Cardiac septum (tissue), 1 donor: ENCODE measurements at regions not wholly inside any gene's neighbourhood (a gene's known extent, or its start where the extent isn't known, plus 50 kb on each side); places are given as distances from the start of the nearest gene placed in this dataset.

ENCODE experiments used
- DNase-seq: peaks from one replicate; pipeline ENCODE4 v3.0.0-alpha.2; 2020; ENCODE audit warnings: low spot score
- intact Hi-C: fragments of 100-400 bp; cut with DNase I; formaldehyde crosslinking; loops from one replicate; pipeline ENCODE4 v1.14.0; 2022
- donor health status: DM: no; HTN: no; CAD: no.

DNA sequence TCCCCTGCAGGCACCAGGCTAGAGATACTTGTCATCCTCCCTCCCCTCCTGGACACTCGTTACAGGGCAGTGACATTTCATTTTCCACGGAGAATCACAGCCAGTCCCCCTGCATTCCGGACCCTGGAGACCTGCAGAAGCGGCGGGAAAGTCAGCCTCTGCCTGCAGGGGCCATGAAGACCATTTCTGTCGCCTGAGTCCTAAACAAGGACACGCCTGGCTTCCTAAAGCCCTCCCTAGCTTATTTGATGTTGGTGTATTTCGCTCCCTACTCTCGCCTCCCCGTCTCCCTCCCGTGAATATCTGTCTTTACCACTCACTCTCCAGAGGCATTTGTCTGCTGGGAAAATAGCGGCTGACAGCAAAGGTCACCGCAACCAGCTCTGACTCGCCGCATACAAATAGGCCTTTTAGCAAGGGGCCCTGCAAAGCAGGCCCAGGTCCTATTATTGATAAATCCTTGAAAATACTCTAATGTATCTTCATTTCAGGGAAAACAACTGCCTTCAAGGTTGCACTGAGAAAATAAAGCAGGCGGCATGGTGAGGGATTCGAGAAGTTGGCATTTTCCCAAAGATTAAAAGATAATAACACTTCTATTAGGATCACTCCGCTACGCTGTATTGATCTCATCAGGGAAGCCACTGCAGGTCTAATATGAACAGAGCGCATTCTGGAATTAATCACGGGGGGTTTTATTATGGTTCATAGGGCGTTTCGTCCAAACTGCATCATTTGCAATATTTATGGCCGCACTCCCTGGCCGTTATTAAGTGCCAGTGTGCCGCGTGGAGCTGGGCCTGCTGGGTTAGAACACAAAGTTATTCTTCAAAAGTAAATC, 447.1 kb upstream of the CDH5 start:
- intact Hi-C loops: no loop called here
- DNase-seq: no peak

DNA sequence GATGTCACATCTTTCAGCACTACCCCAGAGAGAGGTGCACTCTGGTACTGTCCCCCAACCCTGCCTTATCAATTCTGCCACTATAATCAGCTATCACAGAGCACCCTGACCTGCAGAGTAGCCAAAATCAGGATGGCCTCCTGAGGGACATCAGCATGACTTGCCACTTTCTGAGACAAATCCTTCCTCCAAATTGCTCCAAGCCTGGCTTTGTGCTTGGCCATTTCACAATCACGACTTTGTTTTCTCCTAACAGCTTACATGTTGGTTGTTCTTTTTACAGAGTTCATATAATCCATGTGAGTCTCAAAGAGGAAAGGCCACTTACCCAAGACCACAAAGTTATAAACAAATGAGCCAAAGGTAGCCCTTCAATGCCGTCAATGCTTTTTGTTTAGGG, 449.0 kb upstream of the CDH5 start:
- no peak for DNase-seq
- intact Hi-C loops: no loop called here

DNA sequence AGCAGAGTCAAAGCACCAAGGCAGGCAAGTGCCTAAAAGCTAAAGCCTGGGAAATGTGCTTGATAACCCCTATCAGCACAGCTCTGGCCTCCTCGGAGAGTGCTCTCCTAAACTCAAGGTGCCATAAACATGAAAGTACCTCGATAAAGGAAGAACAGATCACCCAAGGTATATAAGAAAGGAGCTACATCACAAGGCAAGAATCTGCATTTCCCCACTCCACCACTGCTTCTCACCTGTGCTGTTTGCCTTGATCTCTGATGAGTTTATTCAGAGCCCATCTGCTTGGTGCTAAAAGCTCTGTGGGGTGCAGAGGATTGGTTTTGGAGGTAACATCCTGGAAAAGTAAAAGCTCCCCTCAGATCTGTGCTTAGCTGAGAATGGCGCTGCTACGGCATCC, 449.5 kb upstream of the CDH5 start:
- no peak for DNase-seq
- intact Hi-C loops: no loop called here

DNA sequence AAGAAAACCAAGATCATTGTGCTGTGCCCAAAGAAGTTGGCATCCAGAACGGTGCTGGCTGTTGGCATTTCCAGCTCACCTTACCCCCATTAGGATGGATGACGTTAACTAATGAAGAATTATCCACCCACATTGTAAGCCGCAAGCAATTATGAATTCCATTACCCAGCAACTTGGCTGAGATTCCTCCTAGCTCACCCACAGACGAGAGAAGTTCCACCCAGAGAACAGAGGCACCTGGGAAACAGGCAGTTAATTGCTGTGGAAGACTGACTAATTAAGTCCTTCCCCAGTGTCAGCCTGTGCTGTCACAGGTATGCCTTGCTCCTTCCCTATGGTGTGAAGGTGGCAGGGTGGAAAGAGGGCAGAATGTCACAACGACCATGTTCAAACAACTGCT, 456.2 kb upstream of the CDH5 start:
- intact Hi-C loops: no loop called here
- no peak for DNase-seq

DNA sequence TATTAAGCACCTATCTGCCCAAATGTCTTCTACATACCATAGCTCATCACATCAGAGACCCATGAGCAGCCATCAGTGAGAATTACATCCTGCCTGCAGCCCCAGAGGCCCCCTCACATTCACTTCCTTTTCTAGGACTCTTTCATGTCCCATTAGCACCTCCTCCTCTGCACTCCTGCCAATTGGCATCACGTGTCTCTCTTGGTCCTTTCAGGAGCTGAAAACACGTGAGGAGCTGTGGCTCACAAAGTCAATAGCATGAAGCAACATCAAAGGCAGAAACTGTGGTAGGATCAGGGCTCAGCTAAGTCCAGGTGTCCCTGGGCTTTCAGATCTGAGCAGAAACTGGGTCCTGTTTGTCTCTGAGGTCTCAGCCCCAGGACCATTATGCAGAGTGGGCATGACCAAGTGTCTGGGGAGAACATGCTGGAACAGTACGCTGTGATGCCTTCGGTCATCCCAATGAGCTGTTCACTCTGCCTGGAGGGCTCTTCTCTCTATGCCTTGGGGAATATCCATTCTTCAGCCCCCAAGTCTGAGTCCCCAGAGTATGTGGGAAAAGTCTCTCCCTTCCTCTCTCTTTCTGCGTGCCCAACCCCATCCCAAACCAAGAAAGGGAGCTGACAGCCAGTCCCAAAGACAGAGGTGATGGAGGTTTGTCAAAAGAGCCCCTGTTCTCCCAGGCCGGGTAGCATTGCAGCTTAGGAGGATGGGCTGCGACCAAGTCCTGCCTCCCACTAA, 457.0 kb upstream of the CDH5 start:
- DNase-seq: no peak
- intact Hi-C loops: no loop called here

DNA sequence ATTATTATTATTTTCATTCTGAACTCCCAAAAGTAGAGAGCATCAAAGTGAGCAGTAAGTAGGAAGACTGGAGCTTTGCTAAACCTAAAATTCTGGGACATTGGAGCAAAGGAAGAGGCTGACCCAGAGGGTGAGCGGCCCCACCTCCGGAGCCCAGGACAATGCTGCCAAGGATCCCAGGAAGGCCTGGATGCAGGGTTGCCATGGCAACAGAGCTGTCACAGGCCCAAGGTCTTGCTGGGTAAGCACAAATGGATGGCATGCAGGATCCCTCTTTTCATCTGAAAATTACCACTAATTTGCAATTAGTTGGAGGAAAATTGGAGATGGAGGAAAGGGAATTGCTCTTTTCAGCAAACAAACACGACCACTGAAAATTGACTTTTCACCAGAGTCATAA, 457.9 kb upstream of the CDH5 start:
- DNase-seq: no peak
- intact Hi-C loops: no loop called here

DNA sequence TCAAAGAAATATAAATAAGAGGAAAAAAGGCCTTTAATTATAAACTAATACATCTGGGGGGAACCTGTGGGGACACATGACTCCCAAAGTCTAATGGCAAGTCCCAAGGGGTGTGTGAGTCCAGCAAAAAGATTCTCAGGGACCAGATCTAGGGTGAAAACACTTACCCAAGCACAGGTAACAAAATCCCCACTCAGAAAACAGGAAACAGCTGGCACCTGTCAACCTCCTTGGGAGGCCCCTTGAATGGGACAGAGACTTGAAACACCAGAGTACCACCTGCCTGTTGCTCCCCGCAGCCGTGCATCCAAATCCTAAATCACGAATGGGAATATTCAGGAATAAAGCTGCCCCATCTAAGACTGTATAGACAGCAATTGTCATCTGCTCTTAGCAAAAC, 461.2 kb upstream of the CDH5 start:
- intact Hi-C loops: no loop called here
- no peak for DNase-seq

DNA sequence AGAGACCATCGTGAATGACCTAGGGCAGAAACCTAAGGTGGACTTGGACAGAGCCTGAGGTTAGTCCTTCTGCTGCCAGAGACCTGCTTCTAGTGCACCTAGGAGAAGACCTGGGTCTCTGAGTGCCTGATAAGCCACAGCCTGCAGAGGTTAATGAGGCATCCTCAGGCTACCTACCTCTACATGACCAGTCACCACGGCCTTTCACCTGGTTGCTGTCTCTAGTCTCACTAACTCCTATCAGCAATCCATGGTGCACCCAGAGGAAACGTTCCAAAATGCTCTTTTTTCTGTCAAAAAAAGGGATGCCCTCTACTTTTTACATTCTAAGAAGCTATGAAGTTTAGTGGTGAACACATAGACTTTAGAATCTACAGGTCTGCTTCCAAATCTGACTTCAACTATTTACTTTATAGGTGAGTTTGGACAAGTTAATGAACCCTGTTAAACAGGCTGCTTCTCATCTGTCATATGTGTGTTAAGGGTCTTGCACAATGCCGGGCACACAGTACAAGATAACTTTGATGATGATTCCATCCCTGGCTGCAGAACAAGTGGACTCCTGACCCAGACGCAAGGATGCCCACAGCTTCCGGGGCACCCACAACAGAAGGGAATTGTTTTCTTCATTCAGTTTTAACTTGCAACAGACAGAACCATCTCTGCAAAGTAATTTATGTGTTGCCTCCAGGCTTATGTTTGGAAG, 469.9 kb upstream of the CDH5 start:
- no peak for DNase-seq
- intact Hi-C loops: no loop called here

DNA sequence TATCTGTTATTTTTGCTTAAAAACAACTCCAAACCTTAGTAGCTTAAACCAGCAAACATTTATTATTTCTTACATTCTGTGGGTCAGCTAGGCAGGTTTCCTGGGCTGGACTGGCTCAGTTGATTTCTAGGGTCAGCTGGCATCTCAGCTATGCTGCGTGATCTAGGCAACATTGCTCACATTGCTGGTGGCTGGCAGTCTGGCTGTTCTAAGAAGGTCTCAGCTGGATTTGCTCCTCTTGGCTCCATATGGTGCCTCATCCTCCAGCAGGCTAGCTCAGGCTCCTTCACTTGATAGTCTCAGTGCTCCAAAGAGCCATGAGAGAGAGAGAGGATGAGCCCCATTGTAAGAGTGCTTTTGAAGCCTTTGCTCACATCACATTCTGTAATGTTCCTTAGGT, 470.6 kb upstream of the CDH5 start:
- intact Hi-C loops: no loop called here

DNA sequence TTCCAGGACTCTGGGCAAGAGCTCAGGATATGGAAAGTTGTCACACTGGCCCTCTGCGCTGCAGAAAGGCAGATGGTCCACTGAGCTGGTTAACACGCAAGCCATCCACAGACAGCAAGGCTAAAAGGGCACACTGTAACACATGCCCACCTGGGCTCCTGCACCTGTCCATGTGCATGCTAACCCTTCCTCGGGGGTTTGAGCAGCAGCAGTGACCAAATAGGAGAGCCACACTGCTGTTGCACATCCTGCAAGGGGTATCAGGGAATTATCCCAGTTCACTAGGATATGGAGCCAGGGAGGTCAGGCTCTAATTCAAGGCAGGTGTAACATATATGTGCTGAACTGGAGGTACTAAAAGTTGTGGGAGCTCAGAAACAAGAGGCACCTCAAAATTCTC, 471.0 kb upstream of the CDH5 start:
- DNase-seq: no peak
- intact Hi-C loops: no loop called here

More for the DNA sequence above, 470.6 kb upstream of the CDH5 start:
- DNase-seq: no peak

DNA sequence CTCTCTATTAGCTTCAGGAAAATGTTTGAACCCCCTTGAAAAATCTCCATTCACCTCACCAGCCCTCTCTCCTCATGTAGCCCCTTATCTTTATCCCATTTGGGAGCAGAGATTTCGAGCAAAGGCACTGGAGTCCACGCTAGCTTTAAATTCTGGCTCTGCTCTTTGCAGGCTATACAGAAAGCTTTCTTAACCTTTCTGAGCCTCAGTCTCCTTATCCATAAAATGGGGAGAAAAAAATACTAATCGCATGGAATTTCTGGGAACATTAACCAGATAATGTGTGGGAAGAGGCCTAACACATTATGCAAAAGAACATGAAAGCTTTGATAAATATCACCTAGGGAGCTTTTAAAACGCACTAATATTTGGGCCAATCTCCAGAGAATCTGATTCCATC, 476.3 kb upstream of the CDH5 start:
- DNase-seq: no peak

DNA sequence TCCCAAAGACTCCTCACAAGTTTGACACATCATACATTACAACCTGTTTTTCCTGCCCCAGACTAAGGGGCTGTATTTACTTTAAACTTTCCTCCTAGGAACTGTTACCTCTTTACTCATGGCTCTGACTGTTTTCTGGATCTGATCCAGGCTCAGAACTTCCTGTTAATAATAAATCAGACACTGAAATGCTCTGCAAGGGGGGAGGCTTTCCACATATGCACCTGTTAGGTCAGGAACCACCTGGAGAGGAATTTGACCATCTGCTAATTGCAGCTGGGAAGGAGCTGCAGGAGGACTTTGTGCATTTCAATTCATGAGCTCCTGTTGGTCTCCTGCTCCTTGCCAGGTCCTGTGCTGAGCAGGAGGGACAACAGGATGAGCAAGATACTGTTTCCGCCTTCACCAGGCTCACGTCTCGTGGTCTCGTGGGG, 476.9 kb upstream of the CDH5 start:
- intact Hi-C loops: no loop called here
- DNase-seq: no peak

More for the DNA sequence above, 476.3 kb upstream of the CDH5 start:
- intact Hi-C loops: no loop called here

DNA sequence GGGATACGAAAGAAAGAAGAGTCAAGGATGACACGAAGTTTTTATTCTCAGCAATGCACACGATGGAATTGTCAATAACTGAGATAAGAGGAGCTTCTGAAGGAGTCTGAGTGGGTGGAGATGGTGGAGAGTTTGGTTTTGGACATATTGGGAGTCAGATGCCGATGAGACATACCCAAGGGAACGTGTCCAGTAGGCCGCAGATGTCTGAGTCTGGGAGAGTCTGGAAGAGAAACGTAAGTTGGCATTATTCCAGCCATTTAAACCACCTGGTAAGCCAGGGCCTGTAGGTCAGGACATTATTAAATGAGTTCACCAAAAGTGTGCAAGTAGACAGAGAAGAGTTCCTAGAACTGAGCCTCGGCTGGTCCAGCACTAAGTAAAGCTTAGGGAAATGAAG, 478.3 kb upstream of the CDH5 start:
- intact Hi-C loops: no loop called here
- no peak for DNase-seq

DNA sequence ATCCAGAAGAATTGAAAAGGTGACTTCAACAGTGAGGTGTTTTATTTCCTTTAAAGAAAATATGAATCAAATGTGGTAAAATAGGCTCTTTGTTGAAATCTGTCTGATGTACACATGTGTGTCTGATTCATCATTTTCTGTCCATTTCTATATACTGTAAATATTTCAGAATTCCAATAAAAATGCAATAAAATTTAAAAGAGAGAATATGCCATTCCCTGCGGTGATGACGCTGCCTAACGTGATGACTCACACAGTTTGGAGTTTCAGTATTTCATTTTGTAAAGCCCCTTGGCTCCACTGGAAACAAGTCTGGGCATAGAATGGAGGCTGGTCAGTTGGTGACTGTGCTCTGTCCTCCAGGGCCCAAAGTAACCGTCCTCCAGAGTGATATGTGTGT, 482.5 kb upstream of the CDH5 start:
- no peak for DNase-seq
- intact Hi-C loops: no loop called here

DNA sequence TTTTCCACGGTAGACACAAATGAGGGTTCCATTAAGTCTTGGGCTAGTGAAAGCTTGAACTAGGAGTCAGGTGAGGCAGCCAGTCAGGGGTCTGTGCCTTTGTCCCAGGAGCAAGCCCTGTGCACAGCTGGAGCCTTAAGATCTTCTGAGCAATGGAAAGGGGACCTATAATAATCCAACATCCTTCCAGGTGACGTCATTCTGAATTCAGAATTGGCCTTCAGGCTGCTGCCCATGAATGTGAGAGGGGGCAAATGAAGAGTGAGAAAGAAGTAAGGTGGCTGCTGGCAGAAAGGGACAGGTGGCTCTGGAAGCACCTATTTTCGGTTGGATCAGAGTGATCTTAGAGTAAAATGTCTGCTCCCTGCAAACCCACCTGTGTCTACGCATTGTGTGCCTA, 488.1 kb upstream of the CDH5 start:
- no peak for DNase-seq
- intact Hi-C loops: no loop called here

DNA sequence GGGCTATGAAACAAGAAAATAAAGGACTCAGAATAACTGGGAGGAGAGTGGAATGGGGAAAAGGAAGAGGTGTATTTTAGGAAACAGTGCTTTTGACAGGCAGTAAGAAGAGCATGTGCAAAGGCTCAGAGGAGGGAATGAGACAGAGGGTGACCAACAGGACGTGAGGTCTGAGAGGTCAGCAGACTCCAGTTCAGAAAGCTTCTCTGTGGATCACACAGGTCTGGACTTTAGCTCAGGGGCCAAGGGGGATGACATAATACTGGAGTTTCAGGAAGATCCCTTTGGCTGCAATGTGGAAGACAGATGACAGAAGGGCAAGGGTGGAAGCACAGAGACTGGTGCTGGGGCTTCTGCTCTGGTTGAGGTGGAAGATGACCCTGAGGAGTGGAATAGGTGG, 489.9 kb upstream of the CDH5 start:
- intact Hi-C loops: no loop called here
- DNase-seq: no peak

DNA sequence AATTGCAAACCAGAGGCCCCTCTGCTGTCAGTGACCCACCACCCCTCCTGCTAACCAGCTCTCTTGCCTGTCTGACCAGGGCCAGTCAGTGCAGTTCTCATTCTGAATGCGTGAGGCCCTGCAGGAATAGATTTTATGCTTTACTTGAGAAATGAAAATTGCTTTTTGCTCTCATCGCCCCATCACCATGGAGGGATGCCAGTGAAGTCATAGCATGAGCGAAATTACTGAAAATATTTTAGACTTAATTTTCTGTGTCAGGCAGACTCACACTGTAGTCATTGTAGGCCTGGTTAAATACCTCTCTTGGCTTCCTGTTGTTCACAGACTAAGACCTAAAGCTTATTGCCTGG, 490.5 kb upstream of the CDH5 start:
- intact Hi-C loops: no loop called here
- no peak for DNase-seq

DNA sequence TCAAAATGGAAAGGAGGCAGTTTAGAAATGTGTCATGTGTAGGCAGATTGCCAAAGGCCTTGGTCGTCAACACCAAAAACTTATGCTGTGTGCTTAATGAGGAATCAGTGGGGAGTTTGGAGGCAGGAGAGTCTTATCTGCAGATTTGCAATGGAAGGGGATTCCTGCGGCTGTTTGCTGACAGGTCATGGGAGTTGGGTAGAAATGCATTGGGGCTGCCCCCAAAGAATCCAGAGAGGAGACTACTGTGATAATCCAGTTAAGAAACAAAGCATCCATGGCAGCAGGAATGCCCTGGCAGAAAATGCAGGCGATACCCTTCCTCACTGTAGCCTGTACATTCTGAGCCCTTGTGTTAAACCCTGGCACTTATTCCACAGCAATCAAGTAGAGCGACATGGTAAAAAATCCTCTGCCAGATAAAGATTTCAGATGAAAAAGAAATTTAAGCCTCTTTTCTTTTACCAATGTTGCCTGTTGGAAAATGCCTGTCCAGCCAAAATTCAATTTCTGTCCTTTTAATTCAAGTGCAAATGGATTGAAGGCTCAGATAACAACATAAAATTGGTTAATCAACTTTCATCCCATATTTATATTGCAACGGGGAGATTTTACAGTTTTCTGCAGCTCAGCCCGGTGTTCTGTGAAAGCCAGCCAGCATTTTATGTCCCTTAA, 491.0 kb upstream of the CDH5 start:
- intact Hi-C loops: no loop called here
- DNase-seq: no peak

DNA sequence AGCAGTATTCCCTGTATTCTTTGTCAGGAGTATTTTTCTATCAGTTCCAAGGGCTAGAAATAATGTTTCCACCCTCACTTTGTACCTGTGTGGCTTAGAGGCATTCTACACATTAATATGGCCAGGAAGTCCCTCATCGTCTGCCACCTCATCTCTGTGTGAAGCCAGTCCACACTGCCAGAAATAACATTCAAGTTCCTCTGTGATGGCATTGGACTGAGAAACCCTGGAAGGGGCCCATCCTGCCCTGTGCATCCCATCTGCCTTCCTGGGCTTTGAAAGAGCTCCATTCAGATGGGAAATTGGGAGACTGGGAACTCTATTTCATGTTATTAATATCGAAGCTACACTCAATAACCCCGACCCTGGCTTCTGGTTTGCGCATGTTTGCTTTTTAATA, 497.2 kb upstream of the CDH5 start:
- no peak for DNase-seq
- intact Hi-C loops: no loop called here

DNA sequence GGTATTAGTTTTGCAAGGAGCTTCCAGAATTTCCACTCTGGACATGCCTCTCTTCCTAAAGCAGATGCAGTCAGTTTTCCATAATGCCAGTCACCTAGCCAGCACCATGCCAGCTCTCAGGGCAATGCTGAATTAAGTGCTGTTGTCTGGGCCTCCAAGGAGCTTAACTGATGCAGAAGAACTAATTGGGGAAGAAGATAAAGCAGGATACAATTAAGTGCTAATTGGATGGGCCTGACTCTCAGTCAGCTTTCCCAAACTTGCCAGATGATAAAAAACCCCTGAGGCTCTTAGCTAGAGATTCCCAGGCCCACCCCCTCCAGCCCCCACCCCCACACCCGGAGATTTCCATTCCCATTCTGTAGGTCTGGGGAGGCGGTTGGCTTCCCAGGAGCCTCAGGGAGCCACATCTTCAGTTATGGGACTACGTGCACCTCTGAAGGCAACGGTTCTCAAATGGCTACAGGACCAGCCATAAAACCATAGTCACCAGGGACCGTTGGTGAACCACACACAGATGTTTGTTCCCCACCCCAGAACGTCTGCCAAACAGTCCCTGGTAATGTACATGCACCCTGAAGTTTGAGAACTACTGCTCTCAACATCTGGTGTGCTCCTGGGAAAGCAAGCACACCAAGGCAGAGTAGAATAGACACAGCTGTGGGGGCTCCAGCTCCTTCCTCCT, 499.1 kb upstream of the CDH5 start:
- intact Hi-C loops: no loop called here
- no peak for DNase-seq
